ENCODE measurements at regions not wholly inside any gene's neighbourhood (a gene's known extent, or its start where the extent isn't known, plus 50 kb on each side); places are given as distances from the start of the nearest gene placed in this dataset.

DNA sequence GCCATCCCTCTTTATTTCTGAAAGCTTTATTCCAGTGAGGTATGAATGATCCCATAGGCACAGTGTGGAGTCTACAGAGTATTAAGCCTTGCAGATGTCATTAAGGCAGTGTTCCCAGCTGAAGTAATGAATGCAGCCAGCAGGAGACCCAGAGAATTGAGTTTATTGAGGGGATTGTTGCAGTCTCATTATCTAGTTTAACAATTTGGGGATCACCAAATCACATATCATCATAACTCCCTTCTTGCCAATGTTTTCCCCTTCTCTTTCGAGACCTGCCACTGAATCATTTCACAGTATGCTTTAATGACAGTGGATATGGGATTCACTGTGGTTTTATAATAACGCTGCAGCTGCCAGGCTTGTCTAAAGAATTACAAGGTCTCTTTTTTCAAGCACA is 249.3 kb upstream of the FSHR start:
- Mint-ChIP-seq H3K4me3 (ENCODE audit: unreplicated experiment) (no peak overlapping the region), H3K27me3 (ENCODE audit: insufficient read depth, unreplicated experiment) (no peaks in the 10 kb centered on the region), H3K9me3 (ENCODE audit: unreplicated experiment) (peaks cover 16% of the 10 kb centered on the region), H3K27ac (ENCODE audit: low read depth, unreplicated experiment) (no peak overlapping the region), H3K4me1 (ENCODE audit: insufficient read depth, unreplicated experiment) (no peaks in the 10 kb centered on the region), H3K36me3 (ENCODE audit: insufficient read depth, unreplicated experiment) (no peaks in the 10 kb centered on the region)
- ChIA-PET POLR2A (no interaction called here), CTCF (no interaction called here)
- intact Hi-C loops (cut with micrococcal nuclease): no loop called here
- DNase-seq (ENCODE audit: unreplicated experiment): no peak
- no TSS peak for BruUV-seq (replicated peaks)
- TF ChIP-seq CTCF (IDR thresholded peaks at IDR 0.05; ENCODE audit: unreplicated experiment): no peak

DNA sequence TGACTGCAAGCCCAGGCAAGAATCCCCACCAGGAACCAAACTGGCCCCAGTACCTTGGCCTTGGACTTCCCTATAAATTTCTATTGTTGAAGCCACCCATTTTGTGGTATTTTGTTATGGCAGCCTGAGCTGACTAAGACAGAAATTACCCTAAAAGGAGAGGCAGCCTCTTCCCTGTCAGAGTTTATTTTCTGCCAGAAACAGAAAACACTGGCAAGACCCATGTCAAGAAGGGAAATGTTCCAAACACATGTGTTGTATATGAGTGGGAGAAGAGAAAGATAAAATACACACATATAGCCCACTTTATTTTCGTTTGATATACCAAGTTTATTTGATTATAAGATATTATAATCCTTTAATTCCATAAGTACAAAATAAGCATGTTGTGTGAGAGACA is 225.1 kb upstream of the FSHR start:
- no TSS peak for BruUV-seq (replicated peaks)
- POLR2A ChIA-PET: no interaction called here
- H3K9me3 Mint-ChIP-seq (ENCODE audit: unreplicated experiment): peaks cover 34% of the 10 kb centered on the region
- H3K27me3 Mint-ChIP-seq (ENCODE audit: insufficient read depth, unreplicated experiment): no peaks in the 10 kb centered on the region
- TF ChIP-seq CTCF (IDR thresholded peaks at IDR 0.05; ENCODE audit: unreplicated experiment): no peak
- CTCF ChIA-PET: no interaction called here
- no peaks in the 10 kb centered on the region for H3K36me3 Mint-ChIP-seq (ENCODE audit: insufficient read depth, unreplicated experiment)
- H3K4me1 Mint-ChIP-seq (ENCODE audit: insufficient read depth, unreplicated experiment): no peaks in the 10 kb centered on the region
- intact Hi-C loops (cut with micrococcal nuclease): no loop called here
- H3K4me3 Mint-ChIP-seq (ENCODE audit: unreplicated experiment): no peak overlapping the region
- no peak overlapping the region for H3K27ac Mint-ChIP-seq (ENCODE audit: low read depth, unreplicated experiment)
- DNase-seq (ENCODE audit: unreplicated experiment): no peak

GRCh38 chr2:49371128-49371701 is 216.9 kb upstream of the FSHR start:
- DNase-seq (ENCODE audit: unreplicated experiment): no peak
- POLR2A ChIA-PET: no interaction called here
- Mint-ChIP-seq H3K27me3 (ENCODE audit: insufficient read depth, unreplicated experiment) (no peaks in the 10 kb centered on the region), H3K9me3 (ENCODE audit: unreplicated experiment) (no peaks in the 10 kb centered on the region), H3K27ac (ENCODE audit: low read depth, unreplicated experiment) (no peak overlapping the region), H3K4me3 (ENCODE audit: unreplicated experiment) (no peak overlapping the region), H3K4me1 (ENCODE audit: insufficient read depth, unreplicated experiment) (no peaks in the 10 kb centered on the region), H3K36me3 (ENCODE audit: insufficient read depth, unreplicated experiment) (no peaks in the 10 kb centered on the region)
- CTCF ChIA-PET: interaction anchor here (0.5 kb wide), 1 partner anchor 257 kb away, joined by 3 read pairs; no protein-coding TSS in a partner anchor
- intact Hi-C loops (cut with micrococcal nuclease): no loop called here
- TF ChIP-seq CTCF (IDR thresholded peaks at IDR 0.05; ENCODE audit: unreplicated experiment): no peak
- BruUV-seq (replicated peaks): no TSS peak

DNA sequence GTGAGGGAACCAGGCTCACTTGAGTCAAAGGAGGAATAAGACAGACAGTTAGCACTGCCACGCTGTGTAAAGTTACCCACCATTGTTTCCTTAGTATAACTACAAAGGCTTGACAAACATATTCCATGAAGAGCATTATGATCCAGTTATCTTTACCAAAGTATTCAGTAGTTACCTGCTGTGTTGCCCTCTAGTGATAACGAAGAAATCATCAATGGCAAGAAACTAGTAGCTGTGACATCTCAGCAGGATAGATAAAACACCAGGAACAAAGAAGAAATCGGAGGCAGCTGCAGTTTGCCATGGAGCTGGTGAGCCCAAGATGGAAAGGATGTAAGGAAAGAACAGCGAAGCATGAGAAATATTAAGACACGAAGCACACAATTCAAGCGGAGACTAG is 215.3 kb upstream of the FSHR start:
- no peak for DNase-seq (ENCODE audit: unreplicated experiment)
- H3K36me3 Mint-ChIP-seq (ENCODE audit: insufficient read depth, unreplicated experiment): no peaks in the 10 kb centered on the region
- intact Hi-C loops (cut with micrococcal nuclease): no loop called here
- H3K27ac Mint-ChIP-seq (ENCODE audit: low read depth, unreplicated experiment): no peak overlapping the region
- H3K4me1 Mint-ChIP-seq (ENCODE audit: insufficient read depth, unreplicated experiment): no peaks in the 10 kb centered on the region
- POLR2A ChIA-PET: no interaction called here
- CTCF ChIA-PET: interaction anchor here (0.8 kb wide), 1 partner anchor 927 kb away, joined by 4 read pairs; no protein-coding TSS in a partner anchor
- H3K27me3 Mint-ChIP-seq (ENCODE audit: insufficient read depth, unreplicated experiment): no peaks in the 10 kb centered on the region
- no TSS peak for BruUV-seq (replicated peaks)
- no peak overlapping the region for H3K4me3 Mint-ChIP-seq (ENCODE audit: unreplicated experiment)
- H3K9me3 Mint-ChIP-seq (ENCODE audit: unreplicated experiment): no peaks in the 10 kb centered on the region
- TF ChIP-seq CTCF (IDR thresholded peaks at IDR 0.05; ENCODE audit: unreplicated experiment): no peak
